ENCODE measurements at regions not wholly inside any gene's neighbourhood (a gene's known extent, or its start where the extent isn't known, plus 50 kb on each side); places are given as distances from the start of the nearest gene placed in this dataset.

GRCh38 chr5:166270712-166271111, 2020.7 kb upstream of the WWC1 start:
- Histone ChIP-seq H3K27ac (ENCODE audit: low read depth in 1 of 2, low read length in 2 of 2) (no peak overlapping the region), H3K4me2 (replicated peaks; ENCODE audit: extremely low read depth, low read length, poor library complexity, severe bottlenecking) (no peak overlapping the region), H3K79me2 (ENCODE audit: insufficient read depth, low read length) (no peaks in the 10 kb centered on the region), H3K9me3 (replicated peaks in 1 of 2; ENCODE audit: control insufficient read depth in 1 of 2, insufficient read depth in 1 of 2, low read length in 2 of 2) (peaks cover 0 to 7% of the 10 kb centered on the region in 2 donors), H3K27me3 (ENCODE audit: control insufficient read depth in 2 of 2, insufficient read depth in 2 of 2, low read length in 2 of 2) (no peaks in the 10 kb centered on the region), H4K20me1 (ENCODE audit: insufficient read depth, low read length) (no peaks in the 10 kb centered on the region), H2AFZ (ENCODE audit: insufficient read depth, low read depth, low read length, poor library complexity, severe bottlenecking) (no peak overlapping the region), H3K9ac (ENCODE audit: insufficient read depth, low read length, poor library complexity, severe bottlenecking) (no peak overlapping the region), H3K4me3 (replicated peaks in 1 of 3; ENCODE audit: low read depth in 2 of 3, low read length in 3 of 3) (no peak overlapping the region), H3K36me3 (replicated peaks in 1 of 2; ENCODE audit: control insufficient read depth in 1 of 2, insufficient read depth in 2 of 2, low read length in 2 of 2) (no peaks in the 10 kb centered on the region), H3K4me1 (ENCODE audit: control insufficient read depth in 1 of 2, insufficient read depth in 2 of 2, low read length in 2 of 2) (no peaks in the 10 kb centered on the region)
- TF ChIP-seq CTCF (IDR thresholded peaks at IDR 0.05), result no peak
- peaks cover 0 to 2% (median 0%) of the 10 kb centered on the region in 3 donors for H3K27me3 Mint-ChIP-seq (ENCODE audit: low read depth in 3 of 3)
- WGBS (ENCODE audit: insufficient coverage), result 100% methylated on average over 1 of the region's 2 CpGs
- peaks cover 0 to 5% (median 3%) of the 10 kb centered on the region in 7 donors for H3K9me3 Mint-ChIP-seq
- no peak overlapping the region for H3K27ac Mint-ChIP-seq
- no peak for DNase-seq
- H3K4me1 Mint-ChIP-seq, result no peaks in the 10 kb centered on the region
- H3K4me3 Mint-ChIP-seq, result no peak overlapping the region
- no peaks in the 10 kb centered on the region for H3K36me3 Mint-ChIP-seq
- intact Hi-C loops (cut with micrococcal nuclease), result no loop called here

- Histone ChIP-seq H2AFZ (ENCODE audit: insufficient read depth, low read depth, low read length, poor library complexity, severe bottlenecking) (no peak overlapping the region), H3K9me3 (replicated peaks in 1 of 2; ENCODE audit: control insufficient read depth in 1 of 2, insufficient read depth in 1 of 2, low read length in 2 of 2) (peaks cover 2 to 11% of the 10 kb centered on the region in 2 donors), H4K20me1 (ENCODE audit: insufficient read depth, low read length) (no peaks in the 10 kb centered on the region), H3K4me2 (replicated peaks; ENCODE audit: extremely low read depth, low read length, poor library complexity, severe bottlenecking) (no peak overlapping the region), H3K4me3 (replicated peaks in 1 of 3; ENCODE audit: low read depth in 2 of 3, low read length in 3 of 3) (no peak overlapping the region), H3K79me2 (ENCODE audit: insufficient read depth, low read length) (no peaks in the 10 kb centered on the region), H3K9ac (ENCODE audit: insufficient read depth, low read length, poor library complexity, severe bottlenecking) (no peak overlapping the region), H3K36me3 (replicated peaks in 1 of 2; ENCODE audit: control insufficient read depth in 1 of 2, insufficient read depth in 2 of 2, low read length in 2 of 2) (no peaks in the 10 kb centered on the region), H3K4me1 (ENCODE audit: control insufficient read depth in 1 of 2, insufficient read depth in 2 of 2, low read length in 2 of 2) (no peaks in the 10 kb centered on the region), H3K27me3 (ENCODE audit: control insufficient read depth in 2 of 2, insufficient read depth in 2 of 2, low read length in 2 of 2) (no peaks in the 10 kb centered on the region), H3K27ac (ENCODE audit: low read depth in 1 of 2, low read length in 2 of 2) (no peak overlapping the region)
- no peaks in the 10 kb centered on the region for H3K36me3 Mint-ChIP-seq
- no peaks in the 10 kb centered on the region for H3K4me1 Mint-ChIP-seq
- no peaks in the 10 kb centered on the region for H3K27me3 Mint-ChIP-seq (ENCODE audit: low read depth in 3 of 3)
- peaks cover 3 to 7% (median 4%) of the 10 kb centered on the region in 7 donors for H3K9me3 Mint-ChIP-seq
- TF ChIP-seq CTCF (IDR thresholded peaks at IDR 0.05), result no peak
- intact Hi-C loops (cut with micrococcal nuclease), result no loop called here
- H3K27ac Mint-ChIP-seq, result no peak overlapping the region
- H3K4me3 Mint-ChIP-seq, result no peak overlapping the region
- DNase-seq, result no peak
Measured at GRCh38 chr5:166276006-166276405, 2015.4 kb upstream of the WWC1 start.

All from CD14-positive monocyte (primary cell).